ENCODE measurements at regions not wholly inside any gene's neighbourhood (a gene's known extent, or its start where the extent isn't known, plus 50 kb on each side); places are given as distances from the start of the nearest gene placed in this dataset.

- intact Hi-C loops (cut with DNase I) = no loop called here
- no peak for TF ChIP-seq CTCF (IDR thresholded peaks at IDR 0.05)
- no peaks in the 10 kb centered on the region for H3K4me1 ChIP-seq
- H3K4me3 ChIP-seq = no peak overlapping the region
- DNase-seq = no peak
- H3K27me3 ChIP-seq = no peaks in the 10 kb centered on the region
- ATAC-seq = no peak
- no peak overlapping the region for H3K27ac ChIP-seq
- no peaks in the 10 kb centered on the region for H3K36me3 ChIP-seq
- no peaks in the 10 kb centered on the region for H3K9me3 ChIP-seq
Measured at GRCh38 chr17:14781123-14781522, 480.2 kb downstream of the HS3ST3B1 start.

GRCh38 chr17:14780097-14780651 lies 479.3 kb downstream of the HS3ST3B1 start:
- ATAC-seq = no peak
- Histone ChIP-seq H3K4me1 (no peaks in the 10 kb centered on the region), H3K27ac (no peak overlapping the region), H3K4me3 (no peak overlapping the region), H3K9me3 (no peaks in the 10 kb centered on the region), H3K27me3 (no peaks in the 10 kb centered on the region), H3K36me3 (no peaks in the 10 kb centered on the region)
- no peak for TF ChIP-seq CTCF (IDR thresholded peaks at IDR 0.05)
- intact Hi-C loops (cut with DNase I) = no loop called here
- DNase-seq = no peak

- no peak for TF ChIP-seq CTCF (IDR thresholded peaks at IDR 0.05)
- Histone ChIP-seq H3K36me3 (no peaks in the 10 kb centered on the region), H3K27me3 (no peaks in the 10 kb centered on the region), H3K4me3 (no peak overlapping the region), H3K9me3 (no peaks in the 10 kb centered on the region), H3K27ac (no peak overlapping the region), H3K4me1 (no peaks in the 10 kb centered on the region)
- DNase-seq (no peak), ATAC-seq (no peak)
- intact Hi-C loops (cut with DNase I) = no loop called here
Measured at GRCh38 chr17:14779241-14779640, 478.4 kb downstream of the HS3ST3B1 start.

- DNase-seq = no peak
- Histone ChIP-seq H3K27ac (no peak overlapping the region), H3K27me3 (no peaks in the 10 kb centered on the region), H3K36me3 (no peaks in the 10 kb centered on the region), H3K4me3 (no peak overlapping the region), H3K9me3 (no peaks in the 10 kb centered on the region), H3K4me1 (no peaks in the 10 kb centered on the region)
- intact Hi-C loops (cut with DNase I) = no loop called here
- ATAC-seq = peak; percentile 71
- TF ChIP-seq CTCF (IDR thresholded peaks at IDR 0.05) = no peak
Measured at GRCh38 chr17:14777291-14777690, 476.4 kb downstream of the HS3ST3B1 start.

- Histone ChIP-seq H3K27me3 (no peaks in the 10 kb centered on the region), H3K36me3 (no peaks in the 10 kb centered on the region), H3K4me3 (no peak overlapping the region), H3K4me1 (no peaks in the 10 kb centered on the region), H3K9me3 (no peaks in the 10 kb centered on the region), H3K27ac (no peak overlapping the region)
- TF ChIP-seq CTCF (IDR thresholded peaks at IDR 0.05) = no peak
- DNase-seq (no peak), ATAC-seq (no peak)
- intact Hi-C loops (cut with DNase I) = no loop called here
Measured at GRCh38 chr17:14776791-14777190, 475.9 kb downstream of the HS3ST3B1 start.

Data from upper lobe of right lung (tissue), 1 donor.